Heart left ventricle (tissue), 16 donors: ENCODE measurements at regions not wholly inside any gene's neighbourhood (a gene's known extent, or its start where the extent isn't known, plus 50 kb on each side); places are given as distances from the start of the nearest gene placed in this dataset.
A peak's percentile ranks its signal among the peaks of the same experiment; 100 is the strongest.

Source experiments
- ATAC-seq, 4 donors: fragments of 200-7000 bp; cut with Tn5 transposase; one replicate each; pipeline ENCODE4 v1.9.1; 2020 to 2022; ENCODE audit warnings: moderate library complexity in 4 of 4, mild to moderate bottlenecking in 3 of 4, moderate number of reproducible peaks in 1 of 4
- DNase-seq, 5 donors: peaks; one replicate each; pipeline ENCODE4 v3.0.0-alpha.2; 2020
- H3K27ac ChIP-seq, 12 donors: fragments of 200-600 bp; sonication (generic) in 4 of 12; one replicate each; pipeline versions ENCODE4 v1.5.0 to v1.8.0; 2016 to 2022; ENCODE audit warnings: mild to moderate bottlenecking in 2 of 12
- H3K27me3 ChIP-seq, 9 donors: fragments of 200-600 bp; sonication (generic) in 2 of 9; one replicate each; pipeline versions ENCODE4 v1.5.1 to v1.8.0; 2016 to 2022; ENCODE audit warnings: mild to moderate bottlenecking in 3 of 9
- H3K36me3 ChIP-seq, 9 donors: fragments of 200-600 bp; sonication (generic) in 2 of 9; one replicate each; pipeline versions ENCODE4 v1.5.0 to v1.8.0; 2018 to 2022; ENCODE audit warnings: mild to moderate bottlenecking in 2 of 9
- H3K4me1 ChIP-seq, 12 donors: fragments of 200-600 bp; sonication (generic) in 4 of 12; one replicate each; pipeline versions ENCODE4 v1.5.0 to v1.8.0; 2016 to 2022; ENCODE audit warnings: mild to moderate bottlenecking in 3 of 12
- H3K4me3 ChIP-seq, 12 donors: fragments of 200-600 bp; sonication (generic) in 4 of 12; one replicate each; pipeline versions ENCODE4 v1.5.0 to v1.8.0; 2017 to 2022; ENCODE audit warnings: mild to moderate bottlenecking in 9 of 12, moderate library complexity in 4 of 12
- H3K9me3 ChIP-seq, 12 donors: fragments of 200-600 bp; sonication (generic) in 4 of 12; one replicate each; pipeline versions ENCODE4 v1.5.0 to v1.8.0; 2016 to 2022; ENCODE audit warnings: mild to moderate bottlenecking in 1 of 12
- CTCF ChIP-seq, 12 donors: fragments of 200-600 bp; sonication (generic) in 4 of 12; IDR thresholded peaks; one replicate each; pipeline versions ENCODE4 v1.5.0 to v1.8.0; 2018 to 2022; ENCODE audit warnings: antibody characterized with exemption in 12 of 12, mild to moderate bottlenecking in 5 of 12
- POLR2A ChIP-seq, 2 donors: fragments of 450-650 bp; IDR thresholded peaks; one replicate each; pipeline ENCODE4 v1.6.1; 2017; ENCODE audit warnings: antibody characterized with exemption in 2 of 2, mild to moderate bottlenecking in 2 of 2, moderate library complexity in 2 of 2
- WGBS, 4 donors: extraction: QIAGEN DNeasy Blood & Tissue Kit in 2 of 4; methylation state at CpG; one replicate each; pipeline versions ENCODE4 v1.1.5 to v1.1.7; 2013 to 2018; 5-methylcytosine and 5-hydroxymethylcytosine counted together
- intact Hi-C, 10 donors: fragments of 100-400 bp; cut with DNase I; formaldehyde crosslinking; loops; one replicate each; pipeline versions ENCODE4 v1.11.1 to v1.14.2; 2022
- donor health status: ischemic (EF 13 %, LVEDD 7.1; RV severe dilation, severe dysfunction).
- donor health status: healthy with polysubstance abuse.
- donor health status: DM: no; HTN: yes; CAD: no.
- donor health status: DM: no; HTN: no; CAD: no.
- donor health status: ischemic (EF 25% LVEDD 6.9; RV normal size, moderate dysfunction).
- donor health status: ischemic (EF 25% LVEDD 5.7; RV mildly dilated, moderate dysfunction).
- donor health status: healthy.
- donor health status: DM: yes; HTN: yes; CAD: no.
- donor health status: ischemic (EF 35%, LVEDD 5.7; RV mildly dilated, moderate dysfunction).
- donor health status: nonischemic (EF 11% LVEDD 7.7; RV severe dilation, severe dysfunction).
- donor health status: DM: yes; HTN: yes; CAD: no.
- donor health status: PGD.
- donor health status: ischemic (EF 29% LVEDD 5.4; RV normal size, mild dysfunction).
- donor health status: nonischemic (EF 23%, LVEDD 6.1; RV moderate dilation, normal function).

GRCh38 chr3:21235491-21235890 lies 515.5 kb downstream of the ZNF385D start:
- no peaks in the 10 kb centered on the region for H3K27me3 ChIP-seq
- H3K36me3 ChIP-seq, result no peaks in the 10 kb centered on the region
- no peak for TF ChIP-seq POLR2A (IDR thresholded peaks at IDR 0.05)
- TF ChIP-seq CTCF (IDR thresholded peaks at IDR 0.05), result no peak
- no peaks in the 10 kb centered on the region for H3K9me3 ChIP-seq
- DNase-seq, result no peak
- no peak overlapping the region for H3K27ac ChIP-seq
- H3K4me1 ChIP-seq, result peaks cover 0 to 3% (median 0%) of the 10 kb centered on the region in 12 donors
- 71 to 98% (median 77%) methylated on average over 4 of the region's 4 CpGs for WGBS, 4 donors
- H3K4me3 ChIP-seq, result no peak overlapping the region
- intact Hi-C loops, result no loop called here
- ATAC-seq, result no peak

GRCh38 chr3:21234933-21235332 lies 516.1 kb downstream of the ZNF385D start:
- Histone ChIP-seq H3K4me3 (no peak overlapping the region), H3K27me3 (no peaks in the 10 kb centered on the region), H3K9me3 (no peaks in the 10 kb centered on the region), H3K4me1 (peaks cover 0 to 3% (median 0%) of the 10 kb centered on the region in 12 donors), H3K36me3 (no peaks in the 10 kb centered on the region), H3K27ac (no peak overlapping the region)
- 89 to 96% (median 91%) methylated on average over 1 of the region's 1 CpG for WGBS, 4 donors
- no peak for TF ChIP-seq POLR2A (IDR thresholded peaks at IDR 0.05)
- TF ChIP-seq CTCF (IDR thresholded peaks at IDR 0.05), result no peak
- ATAC-seq, result no peak
- intact Hi-C loops, result no loop called here
- no peak for DNase-seq

GRCh38 chr3:21229426-21230135 lies 521.4 kb downstream of the ZNF385D start:
- Histone ChIP-seq H3K4me1 (no peaks in the 10 kb centered on the region), H3K27me3 (no peaks in the 10 kb centered on the region), H3K36me3 (no peaks in the 10 kb centered on the region), H3K27ac (no peak overlapping the region), H3K4me3 (no peak overlapping the region), H3K9me3 (peaks cover 0 to 5% (median 0%) of the 10 kb centered on the region in 12 donors)
- intact Hi-C loops, result no loop called here
- no peak for TF ChIP-seq POLR2A (IDR thresholded peaks at IDR 0.05)
- WGBS, 4 donors, result 77 to 86% (median 81%) methylated on average over 4 of the region's 4 CpGs
- ATAC-seq (no peak), DNase-seq (no peak)

GRCh38 chr3:21226086-21226485 lies 524.9 kb downstream of the ZNF385D start:
- no peaks in the 10 kb centered on the region for H3K36me3 ChIP-seq
- TF ChIP-seq POLR2A (IDR thresholded peaks at IDR 0.05) (no peak), CTCF (IDR thresholded peaks at IDR 0.05) (no peak)
- no peak overlapping the region for H3K4me3 ChIP-seq
- H3K4me1 ChIP-seq, result peaks cover 0 to 12% (median 0%) of the 10 kb centered on the region in 12 donors
- H3K9me3 ChIP-seq, result peaks cover 0 to 5% (median 0%) of the 10 kb centered on the region in 12 donors
- no peak overlapping the region for H3K27ac ChIP-seq
- DNase-seq (peak; percentile 15 to 78 (median 45)), ATAC-seq (peak; percentile 47 to 88 (median 74))
- intact Hi-C loops, result no loop called here
- 67 to 82% (median 74%) methylated on average over 13 of the region's 13 CpGs for WGBS, 4 donors
- no peaks in the 10 kb centered on the region for H3K27me3 ChIP-seq

- TF ChIP-seq CTCF (IDR thresholded peaks at IDR 0.05) (no peak), POLR2A (IDR thresholded peaks at IDR 0.05) (no peak)
- Histone ChIP-seq H3K9me3 (peaks cover 0 to 13% (median 6%) of the 10 kb centered on the region in 12 donors), H3K4me1 (peaks cover 0 to 12% (median 0%) of the 10 kb centered on the region in 12 donors), H3K27ac (no peak overlapping the region), H3K36me3 (no peaks in the 10 kb centered on the region), H3K27me3 (no peaks in the 10 kb centered on the region), H3K4me3 (no peak overlapping the region)
- DNase-seq (no peak), ATAC-seq (no peak)
- intact Hi-C loops, result no loop called here
- WGBS, 4 donors, result 94 to 98% (median 96%) methylated on average over 1 of the region's 1 CpG
These were observed 530.1 kb downstream of the ZNF385D start for GRCh38 chr3:21220944-21221343.
